ENCODE measurements at regions not wholly inside any gene's neighbourhood (a gene's known extent, or its start where the extent isn't known, plus 50 kb on each side); places are given as distances from the start of the nearest gene placed in this dataset.
"Not testable (repeated sequence)": the region's sequence is repeated elsewhere in the genome, so short reads cannot be mapped to it uniquely, and the experiment has no call there.

- no peak overlapping the region for H3K4me3 ChIP-seq (ENCODE audit: low read depth, low read length)
- no peak for DNase-seq (ENCODE audit: low read depth)
- no peak for TF ChIP-seq CTCF (IDR thresholded peaks at IDR 0.05; ENCODE audit: insufficient read depth, low read depth, low read length, missing control alignments)
Observed at GRCh38 chr2:230634146-230634545, 78.5 kb upstream of the CAB39 start.

GRCh38 chr2:230634721-230635313 is 77.8 kb upstream of the CAB39 start:
- H3K4me3 ChIP-seq (ENCODE audit: low read depth, low read length); DNase-seq (ENCODE audit: low read depth): not testable (repeated sequence)

- no peak overlapping the region; the same call in 1 of the 2 replicates for H3K4me3 ChIP-seq (ENCODE audit: low read depth, low read length)
- DNase-seq (ENCODE audit: low read depth), result peak; percentile 50
- TF ChIP-seq CTCF (IDR thresholded peaks at IDR 0.05; ENCODE audit: insufficient read depth, low read depth, low read length, missing control alignments), result no peak
Observed at GRCh38 chr2:230636684-230637271, 75.9 kb upstream of the CAB39 start.

GRCh38 chr2:230637486-230637885 is 75.2 kb upstream of the CAB39 start:
- not testable (repeated sequence) for H3K4me3 ChIP-seq (ENCODE audit: low read depth, low read length); DNase-seq (ENCODE audit: low read depth)

- DNase-seq (ENCODE audit: low read depth), result no peak
Observed at GRCh38 chr2:230640540-230641011, 72.1 kb upstream of the CAB39 start.

GRCh38 chr2:230642966-230643365 is 69.7 kb upstream of the CAB39 start:
- no peak overlapping the region for H3K4me3 ChIP-seq (ENCODE audit: low read depth, low read length)
- no peak for TF ChIP-seq CTCF (IDR thresholded peaks at IDR 0.05; ENCODE audit: insufficient read depth, low read depth, low read length, missing control alignments)
- DNase-seq (ENCODE audit: low read depth), result no peak

More at GRCh38 chr2:230640540-230641011, 72.1 kb upstream of the CAB39 start:
- no peak for TF ChIP-seq CTCF (IDR thresholded peaks at IDR 0.05; ENCODE audit: insufficient read depth, low read depth, low read length, missing control alignments)
- H3K4me3 ChIP-seq (ENCODE audit: low read depth, low read length), result no peak overlapping the region

- DNase-seq (ENCODE audit: low read depth), result peak; percentile 80
- no peak for TF ChIP-seq CTCF (IDR thresholded peaks at IDR 0.05; ENCODE audit: insufficient read depth, low read depth, low read length, missing control alignments)
- peak overlapping the region; percentile 41 for H3K4me3 ChIP-seq (ENCODE audit: low read depth, low read length)
Observed at GRCh38 chr2:230643576-230644291, 68.9 kb upstream of the CAB39 start.
